Fibroblast of skin of left biceps (primary cell): ENCODE measurements at regions not wholly inside any gene's neighbourhood (a gene's known extent, or its start where the extent isn't known, plus 50 kb on each side); places are given as distances from the start of the nearest gene placed in this dataset.

ENCODE experiments used
- DNase-seq, 2 experiments: peaks; one replicate each; pipeline ENCODE4 v3.0.0-alpha.2; 2013; ENCODE audit warnings: low read depth in 2 of 2

- no peak for DNase-seq
These were observed 456.8 kb downstream of the MAFB start for GRCh38 chr20:40232273-40232672.

GRCh38 chr20:40230486-40230885 lies 458.6 kb downstream of the MAFB start:
- DNase-seq: no peak

- DNase-seq: no peak
These were observed 463.4 kb downstream of the MAFB start for GRCh38 chr20:40225596-40225995.

- no peak for DNase-seq
These were observed 465.2 kb downstream of the MAFB start for GRCh38 chr20:40223810-40224209.

GRCh38 chr20:40218971-40219370 lies 470.1 kb downstream of the MAFB start:
- DNase-seq: no peak

- DNase-seq: no peak
These were observed 470.6 kb downstream of the MAFB start for GRCh38 chr20:40218316-40218969.

GRCh38 chr20:40207655-40208054 lies 481.4 kb downstream of the MAFB start:
- no peak for DNase-seq

GRCh38 chr20:40205971-40206370 lies 483.1 kb downstream of the MAFB start:
- DNase-seq: no peak

GRCh38 chr20:40203032-40203431 lies 486.0 kb downstream of the MAFB start:
- no peak for DNase-seq

GRCh38 chr20:40197691-40198090 lies 491.3 kb downstream of the MAFB start:
- DNase-seq: peak; percentile 8 to 12

- DNase-seq: no peak
These were observed 492.1 kb downstream of the MAFB start for GRCh38 chr20:40196846-40197436.

GRCh38 chr20:40195742-40196141 lies 493.3 kb downstream of the MAFB start:
- DNase-seq: no peak

- no peak for DNase-seq
These were observed 496.5 kb downstream of the MAFB start for GRCh38 chr20:40192529-40192928.

GRCh38 chr20:40192081-40192480 lies 497.0 kb downstream of the MAFB start:
- DNase-seq: no peak

- DNase-seq: no peak
These were observed 497.5 kb downstream of the MAFB start for GRCh38 chr20:40191573-40191972.

GRCh38 chr20:40189621-40190020 lies 499.4 kb downstream of the MAFB start:
- DNase-seq: no peak

GRCh38 chr20:40188319-40188718 lies 500.7 kb downstream of the MAFB start:
- DNase-seq: no peak

GRCh38 chr20:40186826-40187225 lies 502.2 kb downstream of the MAFB start:
- no peak for DNase-seq

GRCh38 chr20:40181676-40182075 lies 507.4 kb downstream of the MAFB start:
- DNase-seq: no peak

- no peak for DNase-seq
These were observed 512.8 kb downstream of the MAFB start for GRCh38 chr20:40176098-40176841.

- no peak for DNase-seq
These were observed 513.7 kb downstream of the MAFB start for GRCh38 chr20:40175296-40175695.

- no peak for DNase-seq
These were observed 515.2 kb downstream of the MAFB start for GRCh38 chr20:40173872-40174271.

GRCh38 chr20:40168981-40169620 lies 519.9 kb downstream of the MAFB start:
- DNase-seq: no peak
